Activated CD4-positive, alpha-beta T cell treated with anti-CD3 and anti-CD28 coated beads, Interleukin-2, Interleukin-6, amounts not matched to agents 100 ng/mL and 50 ng/mL, durations not matched to agents 16 hours and 8 hours (primary cell): ENCODE measurements at regions not wholly inside any gene's neighbourhood (a gene's known extent, or its start where the extent isn't known, plus 50 kb on each side); places are given as distances from the start of the nearest gene placed in this dataset.
"Not testable (repeated sequence)": the region's sequence is repeated elsewhere in the genome, so short reads cannot be mapped to it uniquely, and the experiment has no call there.

ENCODE experiments used
- DNase-seq: peaks from one replicate; pipeline ENCODE4 v3.0.0-alpha.2; 2020

DNA sequence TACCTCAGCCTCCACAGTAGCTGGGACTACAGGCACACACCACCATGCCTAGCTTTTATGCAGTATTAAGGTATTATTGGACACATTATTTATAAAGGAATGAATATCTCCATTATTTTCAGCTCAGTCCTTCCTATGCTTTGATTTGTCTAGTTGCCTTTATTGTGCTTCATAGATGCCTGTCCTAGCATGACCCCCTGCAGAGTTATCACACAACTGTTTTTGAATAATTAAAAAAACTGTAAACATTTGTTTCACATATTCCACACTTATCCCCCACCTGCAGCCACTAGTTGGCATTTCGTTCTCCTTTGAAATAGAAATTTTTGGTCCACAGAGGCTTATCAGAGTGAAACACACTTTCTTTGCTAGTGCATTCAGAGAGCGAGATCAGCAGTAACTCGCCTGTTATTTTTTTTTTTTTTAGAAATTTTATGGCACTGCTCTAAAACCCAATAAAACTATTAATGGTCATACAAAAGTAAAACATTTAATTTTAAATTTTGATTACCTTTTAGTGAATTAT is 151.8 kb upstream of the RASA1 start:
- DNase-seq, result no peak

DNA sequence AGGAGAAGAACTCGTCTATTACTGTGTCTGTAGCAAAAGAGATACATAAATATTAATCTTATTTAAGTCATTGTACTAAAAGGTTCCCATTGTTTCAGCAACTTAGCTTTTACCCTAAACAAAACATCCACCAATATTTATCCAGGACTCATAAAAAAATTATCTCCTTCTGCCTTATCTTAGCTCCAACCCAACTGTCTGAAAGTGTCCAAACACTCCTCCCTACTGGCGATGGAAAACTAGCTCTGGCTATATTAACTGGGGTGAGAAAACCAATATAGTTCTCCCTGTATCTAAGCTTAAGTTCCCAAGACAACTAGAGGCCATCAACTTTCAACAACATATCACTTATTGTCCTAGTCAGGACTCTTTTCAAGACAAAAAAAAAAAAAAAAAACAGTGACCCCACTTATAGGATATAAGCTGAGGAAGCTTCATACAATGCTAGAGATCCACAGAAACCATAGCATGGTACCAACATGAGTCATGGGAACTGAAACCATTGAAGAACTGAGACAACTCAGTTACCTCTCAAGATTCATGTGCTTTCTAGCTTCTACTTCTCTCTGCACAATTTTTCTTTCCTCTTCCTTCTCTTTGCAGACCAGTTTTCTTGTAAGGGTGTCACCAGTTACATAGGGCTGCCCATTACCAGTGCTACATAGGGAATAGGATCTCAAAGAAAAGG is 150.7 kb upstream of the RASA1 start:
- DNase-seq, result peak; percentile 75

DNA sequence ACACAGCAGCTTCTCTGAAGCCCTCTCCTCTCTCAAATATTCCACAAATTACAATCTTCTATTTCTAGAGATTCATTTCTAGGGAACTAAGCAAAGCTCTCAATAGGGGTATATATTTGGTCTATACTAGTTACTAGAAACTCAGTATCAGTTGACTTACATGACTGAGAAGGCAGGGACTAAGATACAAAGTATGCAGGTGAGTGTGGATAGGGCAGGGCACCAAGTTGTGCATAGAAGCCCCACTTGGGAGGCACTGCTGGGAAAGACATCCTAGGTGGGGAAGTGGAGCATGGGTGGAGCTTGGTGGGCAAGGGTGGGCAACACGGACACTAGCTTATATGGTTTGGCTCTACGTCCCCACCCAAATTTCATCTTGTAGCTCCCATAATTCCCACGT is 148.1 kb upstream of the RASA1 start:
- DNase-seq, result no peak

DNA sequence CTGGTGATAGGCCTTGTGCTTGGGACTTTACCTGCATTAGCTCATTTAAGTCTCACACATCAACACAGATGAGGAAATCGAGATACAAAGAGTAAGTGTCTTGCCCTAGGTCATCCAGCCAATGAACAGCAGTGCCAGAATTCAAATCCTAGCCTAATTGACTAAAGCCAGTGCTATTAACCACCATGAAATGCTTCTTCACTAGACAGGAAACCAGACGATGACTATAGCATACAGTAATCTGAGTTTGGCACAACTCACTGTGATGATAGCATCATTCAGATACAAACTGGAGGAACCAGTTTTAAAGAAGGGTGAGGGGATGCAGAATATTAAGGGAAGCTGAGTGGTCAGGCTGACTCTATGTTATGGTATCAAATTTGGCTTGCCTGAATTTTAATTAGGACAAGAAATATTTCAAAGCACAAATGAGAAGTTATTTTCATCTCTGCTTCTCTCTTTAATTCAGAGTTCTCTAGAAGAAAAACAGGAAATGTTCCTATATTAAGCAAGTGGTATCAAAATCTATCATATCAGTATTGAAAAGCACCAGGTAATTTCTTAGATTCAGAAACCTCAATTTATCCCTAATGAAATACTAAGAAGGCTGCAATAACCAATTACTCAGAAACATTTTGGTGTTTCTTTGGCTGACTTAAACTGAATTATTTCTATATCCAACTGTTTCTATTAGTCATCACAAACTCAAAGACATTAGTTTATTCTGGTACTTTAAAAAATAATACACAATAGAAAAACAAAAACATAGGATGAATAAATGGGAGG is 147.0 kb upstream of the RASA1 start:
- DNase-seq, result peak; percentile 77

DNA sequence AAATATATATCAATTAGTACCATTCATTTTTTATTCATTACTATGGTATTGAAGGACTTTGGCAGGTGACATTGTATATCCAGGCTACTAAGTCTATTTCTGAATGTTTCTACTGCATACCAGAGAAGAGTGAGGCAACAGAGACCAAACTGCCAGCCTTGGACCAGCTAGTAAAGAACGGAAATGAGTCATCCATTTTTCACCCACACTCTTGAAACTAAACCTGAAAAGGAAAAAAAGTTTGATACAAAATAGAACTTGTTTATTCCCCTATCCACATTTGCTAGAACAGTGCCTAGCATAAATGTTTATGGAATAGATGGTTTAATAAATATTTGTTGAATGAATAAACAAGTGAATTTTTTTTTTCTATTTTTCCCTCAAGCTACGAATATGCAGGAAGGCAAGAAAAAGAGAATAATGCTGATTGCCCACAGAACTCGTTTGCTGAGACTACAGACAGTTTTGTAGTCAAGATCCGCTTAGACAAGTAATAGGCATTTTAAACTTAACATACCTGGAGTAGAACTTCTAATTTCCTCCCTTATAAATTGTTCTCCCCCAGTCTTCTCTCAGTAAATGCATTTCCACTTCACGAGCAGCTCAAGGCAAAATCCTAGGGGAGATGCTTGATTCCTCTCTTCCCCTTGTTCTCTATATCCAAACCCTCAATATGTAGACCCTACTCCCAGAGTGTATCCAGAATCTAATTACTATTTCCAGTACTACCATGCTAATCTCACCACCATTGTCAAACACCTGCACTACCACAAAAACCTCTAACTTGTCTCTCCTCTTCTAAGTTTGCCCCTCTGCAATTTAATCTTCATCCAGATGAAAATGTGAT is 146.2 kb upstream of the RASA1 start:
- peak; percentile 83 for DNase-seq

DNA sequence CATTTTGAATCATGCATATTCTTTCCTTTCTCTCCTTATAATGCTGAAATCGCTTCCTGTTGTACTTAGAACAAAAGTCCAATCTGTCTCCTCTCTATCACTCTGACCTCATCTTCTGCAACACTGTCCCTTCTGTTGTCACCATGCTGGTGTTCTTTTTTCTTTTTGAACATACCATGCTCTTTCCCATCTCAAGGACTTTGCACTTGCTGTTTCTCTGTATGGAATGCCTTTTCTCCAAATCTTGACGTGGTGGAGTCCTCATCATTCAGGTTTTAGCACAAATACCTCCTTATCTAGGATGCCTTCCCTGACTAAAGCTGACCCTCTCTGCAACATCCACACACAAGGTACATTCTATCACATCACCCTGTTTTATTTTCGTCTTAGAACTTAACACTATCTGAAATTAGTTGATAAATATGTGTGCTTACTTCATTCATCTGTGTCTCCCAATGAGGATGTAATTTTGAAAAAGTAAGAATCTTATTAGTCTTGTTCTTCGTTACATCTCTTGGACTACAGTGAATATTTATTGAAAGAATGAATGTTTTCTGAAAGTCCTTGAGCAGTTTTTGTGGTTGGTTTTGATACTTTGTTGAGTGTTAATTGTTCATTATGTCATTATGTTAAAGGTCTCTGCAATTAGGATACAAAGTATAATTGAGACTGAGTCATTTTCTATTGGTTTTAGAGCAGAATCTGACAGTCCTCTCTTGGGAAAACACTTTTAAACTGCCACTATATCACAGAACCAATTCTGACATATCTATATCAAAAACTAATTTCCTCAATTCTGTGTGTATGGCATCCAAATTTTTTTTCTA is 145.3 kb upstream of the RASA1 start:
- DNase-seq, result peak; percentile 19

DNA sequence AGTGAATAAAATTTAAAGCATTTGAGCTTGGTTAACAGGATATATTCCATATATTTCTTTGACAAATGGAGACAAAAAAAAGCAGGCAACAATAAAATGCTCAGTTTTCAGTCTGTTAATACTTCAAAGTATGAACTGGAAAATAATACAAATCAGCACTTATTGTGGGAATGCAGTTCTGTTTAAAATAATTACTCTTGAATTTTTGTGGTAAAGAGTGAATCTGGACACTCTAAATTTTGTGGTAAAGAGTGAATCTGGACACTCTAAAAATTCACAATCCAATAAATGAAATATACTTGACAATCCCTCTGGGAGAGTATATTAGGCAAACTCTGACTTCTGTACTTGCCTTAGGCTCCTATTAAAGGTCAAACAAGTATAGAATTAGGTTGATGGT is 141.9 kb upstream of the RASA1 start:
- DNase-seq, result no peak

DNA sequence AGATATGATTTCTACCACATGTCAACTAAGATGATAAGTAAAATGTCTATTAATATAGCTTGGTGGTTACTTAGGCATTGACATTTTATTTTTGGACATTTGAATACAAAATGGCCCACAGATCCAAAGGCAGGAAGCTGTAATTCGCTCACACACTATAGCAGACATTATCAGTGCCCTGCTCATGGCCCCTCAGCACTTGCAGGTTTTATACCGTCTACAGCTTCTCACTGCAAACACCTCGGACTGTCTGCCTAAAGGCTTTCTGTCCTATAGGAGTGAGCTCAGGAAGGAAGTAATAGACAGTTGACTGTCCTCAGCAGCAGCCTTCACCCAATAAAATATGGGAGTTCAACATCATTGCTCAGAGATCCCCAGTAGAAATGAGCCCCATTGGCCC is 140.8 kb upstream of the RASA1 start:
- DNase-seq, result no peak

DNA sequence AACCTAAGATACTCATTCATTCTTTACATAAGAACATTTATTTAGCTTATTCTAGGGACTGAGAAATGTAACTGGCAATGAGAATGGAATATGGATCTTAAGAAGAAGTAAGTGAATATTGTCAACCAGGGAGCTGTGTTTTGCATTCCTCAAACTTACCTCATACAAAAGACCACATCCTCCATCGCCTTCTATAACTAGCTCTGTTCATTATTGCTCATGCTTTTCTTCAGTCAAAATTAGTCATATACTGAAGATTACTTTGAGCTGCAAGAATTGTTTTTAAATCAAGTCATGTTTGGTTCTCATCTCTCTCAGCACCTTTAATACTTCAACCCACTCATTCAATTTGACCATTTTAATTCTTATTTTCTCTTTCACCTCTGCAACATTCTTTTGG is 140.3 kb upstream of the RASA1 start:
- peak; percentile 47 for DNase-seq

DNA sequence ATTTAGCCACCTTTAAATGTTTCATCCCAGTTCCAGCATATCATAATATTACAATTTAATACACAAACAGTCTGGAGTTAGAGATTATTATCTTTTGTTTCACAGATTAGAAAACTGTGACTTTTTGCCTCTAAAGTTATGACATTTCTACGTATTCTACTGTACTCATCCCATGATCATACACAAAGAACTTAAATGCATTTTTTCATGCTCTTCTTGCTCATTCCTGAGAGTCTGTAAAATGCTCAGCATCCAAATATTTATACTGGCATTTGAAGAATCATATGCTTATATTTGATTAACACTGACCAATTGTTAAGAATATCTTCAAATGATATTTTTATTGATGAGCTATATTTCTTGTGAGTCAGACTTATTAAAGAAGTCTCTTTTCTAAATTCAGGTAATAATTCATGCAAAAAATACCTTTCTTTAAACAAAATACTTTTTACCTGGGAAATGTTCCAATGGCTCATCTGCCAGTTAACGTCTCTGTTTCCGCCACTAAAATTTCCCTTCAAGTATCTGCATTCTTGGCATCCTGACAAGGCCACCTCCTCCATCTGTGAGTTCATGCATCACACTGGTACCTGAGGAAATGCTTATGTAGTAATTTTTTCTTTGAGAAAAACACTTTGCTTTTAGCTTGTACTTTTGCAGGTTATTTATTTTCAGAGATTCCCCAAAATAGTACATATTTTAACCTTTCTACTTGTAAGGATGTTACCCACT is 139.6 kb upstream of the RASA1 start:
- DNase-seq, result no peak

DNA sequence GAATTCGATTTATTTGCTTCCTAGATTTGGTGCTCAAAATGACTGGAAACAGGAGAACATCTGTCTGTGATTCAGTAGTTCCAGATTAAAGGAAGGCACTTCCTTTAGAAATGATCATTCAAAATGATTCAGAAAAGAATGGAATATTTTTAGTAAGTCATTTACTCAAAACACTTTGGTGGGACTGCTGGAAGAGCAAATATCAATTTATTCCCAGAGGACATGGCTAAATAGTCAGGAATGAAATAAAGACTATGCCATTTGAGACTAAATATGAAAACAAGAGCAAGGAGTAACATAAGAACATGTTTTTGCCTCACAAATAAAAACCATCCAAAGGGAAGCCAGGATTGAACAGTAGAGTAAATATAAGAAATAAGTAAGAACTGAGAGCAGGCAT is 138.6 kb upstream of the RASA1 start:
- no peak for DNase-seq

DNA sequence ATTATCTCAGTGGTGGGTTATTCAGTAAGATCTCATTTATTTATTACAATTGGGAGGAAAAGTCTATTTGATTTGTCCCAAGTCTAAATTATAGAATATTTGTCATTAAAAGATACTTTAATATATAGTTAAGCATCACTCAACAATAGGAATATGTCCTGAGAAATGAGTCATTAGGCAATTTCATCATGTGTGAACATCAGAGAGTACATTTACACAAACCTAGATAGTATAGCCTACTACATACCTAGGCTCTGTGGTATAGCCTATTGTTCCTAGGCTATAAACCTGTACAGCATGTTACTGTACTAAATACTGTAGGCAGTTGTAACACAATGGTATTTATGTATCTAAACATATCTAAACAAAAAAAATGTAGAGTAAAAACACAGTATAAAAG is 135.0 kb upstream of the RASA1 start:
- no peak for DNase-seq

DNA sequence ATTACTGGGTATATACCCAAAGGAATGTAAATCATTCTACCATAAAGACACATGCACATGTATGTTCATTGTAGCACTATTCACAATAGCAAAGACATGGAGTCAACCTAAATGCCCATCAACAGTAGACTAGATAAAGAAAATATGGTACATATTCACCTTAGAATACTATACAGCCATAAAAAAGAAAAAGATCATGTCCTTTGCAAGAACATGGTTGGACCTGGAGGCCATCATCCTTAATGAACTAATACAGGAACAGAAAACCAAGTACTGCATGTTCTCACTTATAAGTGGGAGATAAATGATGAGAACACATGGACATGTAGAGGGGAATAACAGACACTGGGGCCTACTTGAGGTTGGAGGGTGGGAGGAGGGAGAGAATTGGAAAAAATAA is 133.2 kb upstream of the RASA1 start:
- DNase-seq, result not testable (repeated sequence)

DNA sequence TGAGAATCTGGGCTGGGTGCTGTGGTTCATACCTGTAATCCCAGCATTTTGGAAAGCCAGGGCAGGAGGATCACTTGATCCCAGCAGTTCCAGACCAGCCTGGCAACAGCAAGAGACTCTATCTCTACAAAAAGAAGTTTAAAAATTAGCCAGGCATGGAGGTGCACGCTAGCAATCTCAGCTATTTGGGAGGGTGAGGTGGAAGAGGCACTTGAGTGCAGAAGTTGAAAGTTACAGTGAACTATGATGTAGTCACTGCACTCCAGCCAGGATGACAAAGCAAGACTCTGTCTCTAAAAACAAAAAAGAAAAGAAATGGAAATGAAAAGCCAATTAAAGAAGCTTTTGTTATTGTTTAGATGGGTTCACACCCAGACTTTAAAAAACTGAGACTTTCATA is 131.6 kb upstream of the RASA1 start:
- no peak for DNase-seq

DNA sequence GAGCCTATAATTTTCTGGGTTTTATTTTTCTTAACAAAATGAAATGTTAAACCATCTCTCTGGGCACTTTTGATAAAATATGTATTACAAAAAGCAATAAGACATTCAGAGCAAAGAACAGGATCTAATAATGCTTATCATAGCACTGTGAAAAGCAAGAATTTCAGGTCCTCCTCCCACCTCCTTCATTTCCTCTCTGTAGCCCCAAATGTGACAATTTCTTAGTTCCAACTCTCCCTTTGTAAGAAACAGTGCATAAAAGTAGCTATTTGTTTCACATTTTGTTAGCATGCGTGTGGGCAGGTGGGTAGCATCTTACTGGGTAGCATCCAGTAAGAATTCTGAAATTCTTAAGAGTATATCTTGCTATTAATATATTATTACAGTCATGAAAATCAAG is 130.9 kb upstream of the RASA1 start:
- DNase-seq, result no peak

DNA sequence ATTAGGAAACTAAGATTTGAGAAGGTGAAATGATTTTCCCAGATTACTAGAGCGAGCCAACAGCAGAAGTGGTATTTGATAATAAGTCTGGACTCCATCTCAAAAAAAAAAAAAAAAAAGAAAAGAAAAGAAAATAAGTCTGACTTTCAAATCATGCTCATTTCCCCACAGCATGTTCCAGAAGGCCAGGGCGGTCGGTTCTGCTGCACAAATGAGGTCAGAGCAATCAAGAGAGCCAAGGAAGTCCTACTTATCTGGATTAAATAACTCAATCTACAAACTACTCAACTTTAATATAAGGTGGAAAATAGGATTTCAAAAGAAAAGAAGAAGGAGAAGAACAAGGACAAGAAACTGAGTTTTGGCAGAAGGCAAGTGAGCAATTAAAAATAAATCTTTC is 130.4 kb upstream of the RASA1 start:
- DNase-seq, result no peak

DNA sequence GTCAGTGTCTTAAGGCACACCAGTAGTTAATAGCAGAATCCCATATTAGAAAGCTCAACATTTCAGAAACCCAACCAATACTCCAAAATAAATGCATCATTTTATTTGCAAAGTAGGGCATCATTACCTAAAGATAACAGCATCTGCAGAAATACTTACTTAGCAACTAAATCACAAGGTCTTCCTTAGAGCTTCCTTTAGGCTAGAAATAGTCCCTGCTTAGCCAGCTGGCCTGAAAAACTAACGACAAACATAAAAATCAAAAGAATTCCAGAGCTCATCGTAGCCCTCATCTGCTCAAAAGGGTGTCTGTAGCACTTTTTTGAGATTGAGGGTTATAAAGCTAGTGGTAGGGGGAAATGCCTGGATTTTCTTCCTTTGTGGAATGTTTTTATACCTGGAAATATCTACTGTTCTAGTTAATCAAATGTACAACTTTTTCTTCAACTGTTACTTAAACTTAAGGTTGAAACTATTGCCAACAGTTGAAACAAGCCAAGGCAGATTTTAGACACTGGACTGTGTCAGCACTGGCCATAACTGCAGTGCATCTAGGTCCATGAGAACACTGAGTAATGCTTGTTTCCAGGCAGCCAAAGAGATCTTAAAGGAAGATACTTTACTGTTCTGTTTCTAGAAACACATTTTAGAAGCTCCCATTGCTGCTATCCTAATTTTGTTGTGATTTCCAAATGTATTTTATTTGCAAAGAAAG is 129.4 kb upstream of the RASA1 start:
- no peak for DNase-seq

DNA sequence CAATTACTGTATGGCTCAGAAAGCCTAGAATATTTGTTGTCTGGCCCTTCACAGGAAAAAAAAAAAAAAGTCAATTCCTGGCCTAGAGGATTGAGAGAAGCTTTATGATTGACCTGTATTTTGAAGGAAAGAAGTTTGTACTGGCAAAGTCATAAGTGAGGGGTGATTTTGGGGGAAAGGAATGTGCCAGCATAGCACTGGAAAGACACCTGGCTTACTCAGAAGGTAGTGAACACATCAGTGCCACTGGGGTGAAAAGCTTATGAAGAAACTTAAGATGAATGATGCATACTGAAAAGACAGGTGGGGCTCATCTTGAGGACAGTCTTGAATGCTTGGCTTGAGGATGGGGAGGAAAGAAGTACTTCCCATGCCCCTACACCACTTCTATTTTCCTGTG is 127.9 kb upstream of the RASA1 start:
- no peak for DNase-seq

DNA sequence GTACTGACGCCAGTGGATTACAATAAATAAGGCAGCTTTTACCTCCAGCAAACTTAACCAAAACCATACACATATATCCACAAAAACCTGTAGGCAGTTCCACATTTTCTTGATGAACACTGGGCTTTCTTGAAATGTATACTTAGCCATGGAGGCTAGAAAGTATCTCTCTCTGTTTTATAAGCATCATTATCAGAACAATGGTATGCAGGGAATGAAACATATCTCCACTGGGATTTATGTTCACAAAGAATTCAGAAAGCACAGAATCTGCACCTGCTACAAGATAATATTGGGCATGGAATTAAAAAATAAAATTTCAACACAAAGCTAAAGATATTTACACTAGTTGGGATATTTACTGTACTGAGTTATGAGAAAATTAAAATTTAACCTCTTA is 126.1 kb upstream of the RASA1 start:
- DNase-seq, result no peak

DNA sequence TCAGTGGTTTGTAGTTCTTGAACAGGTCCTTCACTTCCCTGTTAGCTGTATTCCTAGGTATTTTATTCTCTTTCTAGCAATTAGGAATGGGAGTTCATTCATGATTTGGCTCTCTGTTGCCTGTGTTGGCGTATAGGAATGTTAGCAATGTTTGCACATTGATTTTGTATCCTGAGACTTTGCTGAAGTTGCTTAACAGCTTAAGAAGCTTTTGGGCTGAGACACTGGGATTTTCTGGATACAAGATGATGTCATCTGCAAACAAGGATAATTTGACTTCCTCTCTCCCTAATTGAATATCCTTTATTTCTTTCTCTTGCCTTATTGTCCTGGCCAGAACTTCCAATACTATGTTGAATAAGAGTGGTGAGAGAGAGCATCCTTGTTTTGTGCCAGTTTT is 121.8 kb upstream of the RASA1 start:
- DNase-seq, result not testable (repeated sequence)

DNA sequence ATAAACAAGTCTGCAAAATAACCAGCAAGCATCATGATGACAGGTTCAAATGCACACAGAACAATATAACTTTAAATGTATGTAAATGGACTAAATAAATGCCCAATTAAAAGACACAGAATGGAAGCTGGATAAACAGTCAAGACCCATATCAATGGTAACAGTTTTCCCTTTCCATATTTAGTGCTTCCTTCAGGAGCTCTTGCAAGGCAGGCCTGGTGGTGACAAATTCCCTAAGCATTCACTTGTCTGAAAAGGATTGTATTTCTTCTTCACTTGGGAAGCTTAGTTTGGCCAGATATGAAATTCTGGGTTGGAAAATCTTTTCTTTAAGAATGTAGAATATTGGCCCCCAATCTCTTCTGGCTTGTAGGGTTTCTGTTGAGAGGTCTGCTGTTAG is 120.2 kb upstream of the RASA1 start:
- no peak for DNase-seq
